Thyroid gland (tissue), 4 donors: ENCODE measurements at regions not wholly inside any gene's neighbourhood (a gene's known extent, or its start where the extent isn't known, plus 50 kb on each side); places are given as distances from the start of the nearest gene placed in this dataset.

ENCODE experiments used
- DNase-seq, 2 donors: peaks; one replicate each; pipeline ENCODE4 v3.0.0-alpha.2; 2019
- H3K27ac ChIP-seq, 3 donors: fragments of 200-600 bp; sonication (generic); 1 replicate in 2 of 3; 2 replicates in 1 of 3; pipeline ENCODE4 v1.5.1; 2016 to 2019; ENCODE audit warnings: mild to moderate bottlenecking in 1 of 3, moderate library complexity in 1 of 3
- H3K27me3 ChIP-seq: fragments of 200-600 bp; sonication (generic); one replicate; pipeline ENCODE4 v1.5.1; 2019
- H3K36me3 ChIP-seq, 2 donors: fragments of 200-600 bp; sonication (generic); one replicate each; pipeline ENCODE4 v1.5.1; 2016 to 2019
- H3K4me1 ChIP-seq, 2 donors: fragments of 200-600 bp; sonication (generic); one replicate each; pipeline ENCODE4 v1.5.1; 2017 to 2019
- H3K4me3 ChIP-seq, 3 donors: fragments of 200-600 bp; sonication (generic); replicated peaks in 1 of 3; 1 replicate in 2 of 3; 2 replicates in 1 of 3; pipeline ENCODE4 v1.5.1; 2016; ENCODE audit warnings: mild to moderate bottlenecking in 1 of 3
- H3K9me3 ChIP-seq: fragments of 200-600 bp; sonication (generic); one replicate; pipeline ENCODE4 v1.5.1; 2017
- POLR2A ChIP-seq, 2 donors: fragments of 450-650 bp; IDR thresholded peaks; one replicate each; pipeline ENCODE4 v1.6.1; 2017; ENCODE audit warnings: antibody characterized with exemption in 2 of 2, mild to moderate bottlenecking in 2 of 2, moderate library complexity in 1 of 2
- whole genome bisulfite sequencing, 2 donors: methylation state at CpG; one replicate each; pipeline ENCODE4 v1.1.5; 2017; 5-methylcytosine and 5-hydroxymethylcytosine counted together
- intact Hi-C: fragments of 100-400 bp; cut with DNase I; formaldehyde crosslinking; loops from one replicate; pipeline ENCODE4 v1.15.1; 2023
- TF ChIP-seq, protein P1 (sequence below), 6 experiments: fragments of 200-600 bp in 3 of 6; fragments of 450-650 bp in 3 of 6; sonication (generic) in 3 of 6; IDR thresholded peaks; one replicate each; pipeline ENCODE4 v1.5.1; 2016 to 2019; ENCODE audit warnings: antibody characterized with exemption in 6 of 6, mild to moderate bottlenecking in 2 of 6, inconsistent platforms in 1 of 6, moderate library complexity in 1 of 6

DNA sequence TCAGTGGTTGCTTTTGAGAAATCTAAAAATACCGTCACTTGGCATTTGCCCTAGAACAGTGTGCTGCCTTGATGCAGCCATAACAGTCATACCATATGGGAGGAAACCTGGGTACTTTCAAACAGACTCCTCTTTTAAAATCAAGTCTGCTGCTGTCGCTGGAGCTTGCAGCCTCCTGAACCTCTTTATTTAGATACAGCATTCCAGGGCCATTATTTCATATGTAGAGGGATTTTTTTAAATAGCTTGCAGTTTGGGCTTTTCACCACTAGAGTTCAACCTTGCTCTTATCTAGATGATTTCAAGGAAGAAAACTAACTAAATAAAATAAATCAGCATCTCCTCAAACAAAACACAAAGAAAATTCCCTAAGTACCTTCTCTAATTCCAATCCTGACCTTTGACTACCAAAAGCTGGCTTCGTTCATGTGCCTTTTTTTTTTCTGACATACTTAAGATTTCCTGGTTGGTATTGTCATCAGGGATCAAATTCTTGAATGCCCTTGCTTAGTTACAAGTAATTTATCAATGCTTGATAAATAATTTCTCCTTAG, 111.6 kb downstream of the KBTBD8 start:
- no peak overlapping the region for H3K4me3 ChIP-seq
- H3K27ac ChIP-seq = no peak overlapping the region
- H3K9me3 ChIP-seq = no peaks in the 10 kb centered on the region
- H3K4me1 ChIP-seq = no peaks in the 10 kb centered on the region
- no peaks in the 10 kb centered on the region for H3K36me3 ChIP-seq
- intact Hi-C loops = loop anchor here (10.0 kb wide), 1 partner anchor 1765 kb away; no protein-coding TSS in a partner anchor
- 26 to 30% methylated on average over 3 of the region's 3 CpGs for WGBS, 2 donors
- no peak for DNase-seq
- TF ChIP-seq, protein P1, sequence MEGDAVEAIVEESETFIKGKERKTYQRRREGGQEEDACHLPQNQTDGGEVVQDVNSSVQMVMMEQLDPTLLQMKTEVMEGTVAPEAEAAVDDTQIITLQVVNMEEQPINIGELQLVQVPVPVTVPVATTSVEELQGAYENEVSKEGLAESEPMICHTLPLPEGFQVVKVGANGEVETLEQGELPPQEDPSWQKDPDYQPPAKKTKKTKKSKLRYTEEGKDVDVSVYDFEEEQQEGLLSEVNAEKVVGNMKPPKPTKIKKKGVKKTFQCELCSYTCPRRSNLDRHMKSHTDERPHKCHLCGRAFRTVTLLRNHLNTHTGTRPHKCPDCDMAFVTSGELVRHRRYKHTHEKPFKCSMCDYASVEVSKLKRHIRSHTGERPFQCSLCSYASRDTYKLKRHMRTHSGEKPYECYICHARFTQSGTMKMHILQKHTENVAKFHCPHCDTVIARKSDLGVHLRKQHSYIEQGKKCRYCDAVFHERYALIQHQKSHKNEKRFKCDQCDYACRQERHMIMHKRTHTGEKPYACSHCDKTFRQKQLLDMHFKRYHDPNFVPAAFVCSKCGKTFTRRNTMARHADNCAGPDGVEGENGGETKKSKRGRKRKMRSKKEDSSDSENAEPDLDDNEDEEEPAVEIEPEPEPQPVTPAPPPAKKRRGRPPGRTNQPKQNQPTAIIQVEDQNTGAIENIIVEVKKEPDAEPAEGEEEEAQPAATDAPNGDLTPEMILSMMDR (IDR thresholded peaks at IDR 0.05) = peak in 2 of 6 experiments; percentile 20 to 47
- TF ChIP-seq POLR2A (IDR thresholded peaks at IDR 0.05) = no peak
- no peaks in the 10 kb centered on the region for H3K27me3 ChIP-seq

DNA sequence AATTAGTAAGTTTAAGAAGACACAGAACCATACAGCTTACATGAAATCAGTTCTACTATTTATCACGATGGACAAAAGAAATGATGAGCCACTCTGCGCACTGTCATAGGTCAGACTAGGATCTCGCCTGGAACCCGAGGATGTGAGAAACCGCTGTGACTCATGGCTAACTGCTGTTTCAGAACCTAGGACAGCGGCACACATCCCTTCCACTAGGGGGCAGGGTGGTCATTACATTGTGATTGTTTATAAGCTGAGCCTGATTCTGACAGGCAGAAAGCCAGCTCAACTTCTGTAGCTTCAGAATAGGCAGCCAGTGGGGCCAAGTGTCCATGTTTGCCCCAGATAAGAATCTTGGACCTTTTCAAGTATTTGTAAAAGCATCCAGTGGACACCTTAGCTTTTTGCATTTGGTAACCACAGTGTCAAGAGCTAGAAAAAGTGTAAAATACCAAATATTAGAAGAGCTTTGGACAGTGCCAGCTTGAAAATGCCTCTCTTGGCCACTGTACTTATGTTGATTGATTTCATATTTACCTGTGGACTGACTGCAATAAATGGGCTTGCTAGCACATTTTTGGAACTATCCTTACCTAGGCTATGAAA, 115.8 kb downstream of the KBTBD8 start:
- Histone ChIP-seq H3K27me3 (no peaks in the 10 kb centered on the region), H3K9me3 (no peaks in the 10 kb centered on the region), H3K4me1 (no peaks in the 10 kb centered on the region), H3K27ac (no peak overlapping the region), H3K36me3 (no peaks in the 10 kb centered on the region), H3K4me3 (no peak overlapping the region)
- 5 to 10% methylated on average over 6 of the region's 6 CpGs for WGBS, 2 donors
- TF ChIP-seq POLR2A (IDR thresholded peaks at IDR 0.05) = no peak
- TF ChIP-seq, protein P1 (IDR thresholded peaks at IDR 0.05) = peak; percentile 36 to 85 (median 66)
- intact Hi-C loops = loop anchor here (10.0 kb wide), 1 partner anchor 1761 kb away; no protein-coding TSS in a partner anchor
- DNase-seq = peak; percentile 69 to 75

DNA sequence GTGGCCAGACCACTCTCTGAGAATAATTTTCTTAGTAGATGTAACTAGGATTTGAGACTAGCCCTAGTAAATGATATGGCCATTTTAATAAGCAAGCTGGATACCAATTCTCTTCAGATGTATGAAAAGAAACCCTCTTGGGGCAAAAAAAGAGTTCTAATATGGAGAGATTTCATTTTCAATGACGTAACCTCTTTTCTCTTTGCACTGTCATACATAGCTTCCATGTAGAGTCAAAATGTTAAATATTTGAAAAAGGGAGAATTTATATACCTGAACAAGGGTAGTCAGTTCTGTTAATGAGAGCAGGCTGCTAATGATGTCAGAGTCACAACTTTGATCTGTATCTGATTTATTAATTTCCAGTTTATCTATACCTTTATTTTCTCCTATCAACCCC, 120.0 kb downstream of the KBTBD8 start:
- no peak for DNase-seq
- Histone ChIP-seq H3K27me3 (no peaks in the 10 kb centered on the region), H3K9me3 (no peaks in the 10 kb centered on the region), H3K36me3 (no peaks in the 10 kb centered on the region), H3K27ac (no peak overlapping the region), H3K4me3 (no peak overlapping the region), H3K4me1 (no peaks in the 10 kb centered on the region)
- TF ChIP-seq POLR2A (IDR thresholded peaks at IDR 0.05) = no peak
- TF ChIP-seq, protein P1 (IDR thresholded peaks at IDR 0.05) = no peak
- intact Hi-C loops = loop anchor here (10.0 kb wide), 1 partner anchor 1757 kb away; no protein-coding TSS in a partner anchor
- 85 to 94% methylated on average over 1 of the region's 1 CpG for WGBS, 2 donors

DNA sequence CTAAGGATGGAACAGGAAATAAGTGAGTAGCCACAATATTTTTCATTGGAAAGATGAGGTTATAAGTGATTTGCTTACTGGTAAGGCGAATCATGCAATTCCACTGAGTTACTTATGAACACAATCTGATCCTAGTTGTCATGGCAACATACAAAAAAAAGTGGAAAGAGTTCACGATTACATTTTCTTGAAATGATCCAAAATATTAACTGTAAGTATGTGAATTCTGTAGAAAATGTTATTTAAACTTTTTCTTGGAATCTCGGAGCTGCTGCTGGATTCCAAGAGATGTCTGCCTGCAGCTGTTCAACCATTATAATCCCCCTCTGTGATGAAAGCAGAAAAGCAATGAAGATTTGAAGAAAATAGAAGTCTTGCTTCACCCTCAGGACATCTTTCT, 120.5 kb downstream of the KBTBD8 start:
- Histone ChIP-seq H3K9me3 (no peaks in the 10 kb centered on the region), H3K4me3 (no peak overlapping the region), H3K27me3 (no peaks in the 10 kb centered on the region), H3K36me3 (no peaks in the 10 kb centered on the region), H3K27ac (no peak overlapping the region), H3K4me1 (no peaks in the 10 kb centered on the region)
- intact Hi-C loops = loop anchor here (10.0 kb wide), 1 partner anchor 1756 kb away; no protein-coding TSS in a partner anchor
- DNase-seq = no peak
- WGBS, 2 donors = 59 to 63% methylated on average over 3 of the region's 3 CpGs
- no peak for TF ChIP-seq POLR2A (IDR thresholded peaks at IDR 0.05)
- TF ChIP-seq, protein P1 (IDR thresholded peaks at IDR 0.05) = no peak

DNA sequence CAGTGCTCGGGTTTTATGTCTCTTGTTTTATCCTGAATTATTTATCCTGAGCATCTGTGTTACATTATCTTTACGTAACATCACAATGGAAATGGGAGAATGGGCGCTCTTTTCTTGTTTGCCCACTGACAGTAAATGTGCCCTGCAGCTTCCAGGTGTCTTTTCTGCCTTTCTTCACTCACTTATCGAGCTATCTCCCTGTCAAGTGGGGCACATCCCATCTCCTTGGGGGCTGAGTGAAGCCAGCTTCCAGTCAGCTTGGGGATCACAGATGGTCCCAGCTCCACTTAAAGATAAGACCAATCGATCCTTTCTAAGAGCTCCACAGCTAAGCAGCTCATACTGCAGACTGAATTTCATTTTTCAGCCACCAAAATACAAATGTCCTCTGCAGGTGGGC, 125.8 kb downstream of the KBTBD8 start:
- TF ChIP-seq POLR2A (IDR thresholded peaks at IDR 0.05) = no peak
- TF ChIP-seq, protein P1 (IDR thresholded peaks at IDR 0.05) = no peak
- H3K36me3 ChIP-seq = no peaks in the 10 kb centered on the region
- H3K9me3 ChIP-seq = no peaks in the 10 kb centered on the region
- no peak overlapping the region for H3K4me3 ChIP-seq
- H3K4me1 ChIP-seq = no peaks in the 10 kb centered on the region
- intact Hi-C loops = no loop called here
- no peak overlapping the region for H3K27ac ChIP-seq
- no peaks in the 10 kb centered on the region for H3K27me3 ChIP-seq
- 71 to 75% methylated on average over 5 of the region's 5 CpGs for WGBS, 2 donors
- no peak for DNase-seq
